ENCODE measurements at regions not wholly inside any gene's neighbourhood (a gene's known extent, or its start where the extent isn't known, plus 50 kb on each side); places are given as distances from the start of the nearest gene placed in this dataset.

DNA sequence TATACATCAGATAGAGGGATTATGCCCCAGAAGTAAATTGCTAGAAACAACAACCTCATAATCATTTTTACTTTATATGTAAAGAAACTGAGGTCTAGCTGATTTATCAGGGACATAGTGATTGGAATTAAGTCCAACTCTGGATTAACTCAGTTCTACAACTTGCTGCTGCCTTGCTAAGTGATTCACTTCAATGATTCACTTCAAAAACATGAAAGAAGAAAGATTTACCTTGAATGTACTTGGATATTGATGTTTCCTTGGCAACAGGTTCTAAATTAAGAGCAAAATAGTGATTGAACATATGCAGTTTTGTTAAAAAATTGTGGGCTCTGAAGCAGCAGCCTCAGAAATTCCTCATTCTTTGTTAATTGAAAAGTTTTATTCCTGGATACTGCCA, 99.8 kb upstream of the H2AZ1 start:
- Histone ChIP-seq H3K4me2 (ENCODE audit: low read length) (no peak overlapping the region), H3K79me2 (ENCODE audit: insufficient read depth, low read length) (no peaks in the 10 kb centered on the region), H2AFZ (ENCODE audit: low read depth, low read length) (no peak overlapping the region), H3K9me3 (ENCODE audit: insufficient read depth, low read depth, low read length) (no peaks in the 10 kb centered on the region), H3K27ac (ENCODE audit: low read depth, low read length) (no peak overlapping the region), H3K4me3 (ENCODE audit: insufficient read depth, low read depth, low read length) (no peak overlapping the region), H3K36me3 (ENCODE audit: insufficient read depth, low read length) (no peaks in the 10 kb centered on the region), H3K9ac (ENCODE audit: low read length) (no peak overlapping the region), H3K27me3 (ENCODE audit: insufficient read depth, low read length) (no peaks in the 10 kb centered on the region), H4K20me1 (ENCODE audit: insufficient read depth, low read length) (no peaks in the 10 kb centered on the region), H3K4me1 (ENCODE audit: insufficient read depth, low read length) (no peaks in the 10 kb centered on the region)
- Mint-ChIP-seq H3K4me3 (ENCODE audit: unreplicated experiment) (no peak overlapping the region), H3K36me3 (ENCODE audit: low read depth, unreplicated experiment) (no peaks in the 10 kb centered on the region), H3K4me1 (ENCODE audit: low read depth, unreplicated experiment) (peaks cover 8% of the 10 kb centered on the region), H3K27ac (ENCODE audit: unreplicated experiment) (no peak overlapping the region), H3K9me3 (ENCODE audit: unreplicated experiment) (no peaks in the 10 kb centered on the region), H3K27me3 (ENCODE audit: low read depth, unreplicated experiment) (no peaks in the 10 kb centered on the region)
- no peak for TF ChIP-seq CTCF (IDR thresholded peaks at IDR 0.05; ENCODE audit: insufficient read depth, low read depth, low read length)
- no peak for TF ChIP-seq EZH2 (IDR thresholded peaks at IDR 0.05; ENCODE audit: insufficient read depth, low read length)
- DNase-seq (ENCODE audit: low read depth) (no peak), FAIRE-seq (no peak)

GRCh38 chr4:100042711-100043110, 92.6 kb upstream of the H2AZ1 start:
- no peaks in the 10 kb centered on the region for H4K20me1 ChIP-seq (ENCODE audit: insufficient read depth, low read length)
- Mint-ChIP-seq H3K27ac (ENCODE audit: unreplicated experiment) (no peak overlapping the region), H3K4me3 (ENCODE audit: unreplicated experiment) (no peak overlapping the region), H3K36me3 (ENCODE audit: low read depth, unreplicated experiment) (no peaks in the 10 kb centered on the region), H3K9me3 (ENCODE audit: unreplicated experiment) (no peaks in the 10 kb centered on the region), H3K27me3 (ENCODE audit: low read depth, unreplicated experiment) (no peaks in the 10 kb centered on the region), H3K4me1 (ENCODE audit: low read depth, unreplicated experiment) (peaks cover 3% of the 10 kb centered on the region)
- no peak overlapping the region for H3K4me3 ChIP-seq (ENCODE audit: insufficient read depth, low read depth, low read length)
- H2AFZ ChIP-seq (ENCODE audit: low read depth, low read length), result no peak overlapping the region
- H3K79me2 ChIP-seq (ENCODE audit: insufficient read depth, low read length), result no peaks in the 10 kb centered on the region
- H3K9me3 ChIP-seq (ENCODE audit: insufficient read depth, low read depth, low read length), result no peaks in the 10 kb centered on the region
- FAIRE-seq, result no peak
- DNase-seq (ENCODE audit: low read depth), result no peak
- no peak overlapping the region for H3K9ac ChIP-seq (ENCODE audit: low read length)
- no peak overlapping the region for H3K27ac ChIP-seq (ENCODE audit: low read depth, low read length)
- no peak overlapping the region for H3K4me2 ChIP-seq (ENCODE audit: low read length)
- TF ChIP-seq EZH2 (IDR thresholded peaks at IDR 0.05; ENCODE audit: insufficient read depth, low read length) (no peak), CTCF (IDR thresholded peaks at IDR 0.05; ENCODE audit: insufficient read depth, low read depth, low read length) (no peak)
- no peaks in the 10 kb centered on the region for H3K36me3 ChIP-seq (ENCODE audit: insufficient read depth, low read length)
- no peaks in the 10 kb centered on the region for H3K4me1 ChIP-seq (ENCODE audit: insufficient read depth, low read length)
- H3K27me3 ChIP-seq (ENCODE audit: insufficient read depth, low read length), result no peaks in the 10 kb centered on the region

GRCh38 chr4:100042235-100042634, 92.2 kb upstream of the H2AZ1 start:
- H3K27ac Mint-ChIP-seq (ENCODE audit: unreplicated experiment), result no peak overlapping the region
- H3K4me3 ChIP-seq (ENCODE audit: insufficient read depth, low read depth, low read length), result no peak overlapping the region
- H3K27ac ChIP-seq (ENCODE audit: low read depth, low read length), result no peak overlapping the region
- H3K9me3 Mint-ChIP-seq (ENCODE audit: unreplicated experiment), result peaks cover 1% of the 10 kb centered on the region
- peaks cover 3% of the 10 kb centered on the region for H3K4me1 Mint-ChIP-seq (ENCODE audit: low read depth, unreplicated experiment)
- no peaks in the 10 kb centered on the region for H3K9me3 ChIP-seq (ENCODE audit: insufficient read depth, low read depth, low read length)
- no peak for FAIRE-seq
- H3K36me3 Mint-ChIP-seq (ENCODE audit: low read depth, unreplicated experiment), result no peaks in the 10 kb centered on the region
- H3K4me3 Mint-ChIP-seq (ENCODE audit: unreplicated experiment), result no peak overlapping the region
- DNase-seq (ENCODE audit: low read depth), result no peak
- H3K27me3 ChIP-seq (ENCODE audit: insufficient read depth, low read length), result no peaks in the 10 kb centered on the region
- H3K4me1 ChIP-seq (ENCODE audit: insufficient read depth, low read length), result no peaks in the 10 kb centered on the region
- H3K27me3 Mint-ChIP-seq (ENCODE audit: low read depth, unreplicated experiment), result no peaks in the 10 kb centered on the region
- no peaks in the 10 kb centered on the region for H3K79me2 ChIP-seq (ENCODE audit: insufficient read depth, low read length)
- H3K36me3 ChIP-seq (ENCODE audit: insufficient read depth, low read length), result no peaks in the 10 kb centered on the region
- no peak overlapping the region for H2AFZ ChIP-seq (ENCODE audit: low read depth, low read length)
- H3K9ac ChIP-seq (ENCODE audit: low read length), result no peak overlapping the region
- TF ChIP-seq EZH2 (IDR thresholded peaks at IDR 0.05; ENCODE audit: insufficient read depth, low read length) (no peak), CTCF (IDR thresholded peaks at IDR 0.05; ENCODE audit: insufficient read depth, low read depth, low read length) (no peak)
- H4K20me1 ChIP-seq (ENCODE audit: insufficient read depth, low read length), result no peaks in the 10 kb centered on the region
- no peak overlapping the region for H3K4me2 ChIP-seq (ENCODE audit: low read length)

All from astrocyte (in vitro differentiated cells and primary cell).